Fibroblast of lung (primary cell): ENCODE measurements at regions not wholly inside any gene's neighbourhood (a gene's known extent, or its start where the extent isn't known, plus 50 kb on each side); places are given as distances from the start of the nearest gene placed in this dataset.

ENCODE experiments used
- CTCF ChIP-seq, 2 donors: IDR thresholded peaks in 1 of 2; conservative IDR thresholded peaks in 1 of 2; 1 replicate in 1 of 2; 2 replicates in 1 of 2; pipeline ENCODE4 v1.5.1; 2011 to 2012; ENCODE audit warnings: low read length in 2 of 2, control low read depth in 1 of 2, inconsistent platforms in 1 of 2, low read depth in 1 of 2, mild to moderate bottlenecking in 1 of 2
- EZH2 ChIP-seq: IDR thresholded peaks from 2 replicates; pipeline ENCODE4 v1.5.1; 2012; ENCODE audit warnings: low read length, control low read depth, mild to moderate bottlenecking; ENCODE audit errors: missing control alignments

GRCh38 chrX:52263417-52263816, 78.7 kb downstream of the MAGED4 start:
- no peak for TF ChIP-seq CTCF (conservative IDR thresholded peaks at IDR 0.05 in 1 of 2, IDR thresholded peaks at IDR 0.05 in 1 of 2; ENCODE audit: low read depth in 1 of 2, low read length in 2 of 2)
- TF ChIP-seq EZH2, result no peak
